Vagina (tissue), 2 donors: ENCODE measurements at regions not wholly inside any gene's neighbourhood (a gene's known extent, or its start where the extent isn't known, plus 50 kb on each side); places are given as distances from the start of the nearest gene placed in this dataset.

ENCODE experiments used
- DNase-seq, 2 donors: peaks; one replicate each; pipeline ENCODE4 v3.0.0-alpha.2; 2017; ENCODE audit errors: extremely low spot score in 2 of 2
- H3K27ac ChIP-seq: fragments of 200-600 bp; sonication (generic); one replicate; pipeline ENCODE4 v1.5.1; 2019
- H3K27me3 ChIP-seq: fragments of 200-600 bp; sonication (generic); one replicate; pipeline ENCODE4 v1.5.1; 2019
- H3K36me3 ChIP-seq, 2 donors: fragments of 200-600 bp; sonication (generic); one replicate each; pipeline ENCODE4 v1.5.1; 2017 to 2019
- H3K4me1 ChIP-seq: fragments of 200-600 bp; sonication (generic); one replicate; pipeline ENCODE4 v1.5.1; 2019
- H3K4me3 ChIP-seq, 2 donors: fragments of 200-600 bp; sonication (generic); 1 replicate in 1 of 2; 2 replicates in 1 of 2; pipeline ENCODE4 v1.5.1; 2016 to 2019
- H3K9me3 ChIP-seq: fragments of 200-600 bp; sonication (generic); one replicate; pipeline ENCODE4 v1.5.1; 2019
- POLR2A ChIP-seq, 2 donors: fragments of 450-650 bp; IDR thresholded peaks; one replicate each; pipeline ENCODE4 v1.6.1; 2017; ENCODE audit warnings: antibody characterized with exemption in 2 of 2, mild to moderate bottlenecking in 2 of 2, moderate library complexity in 2 of 2
- POLR2AphosphoS5 ChIP-seq, 2 donors: sonication (generic); formaldehyde crosslinking; IDR thresholded peaks; one replicate each; pipeline ENCODE4 v1.9.0; 2017; ENCODE audit warnings: antibody characterized with exemption in 2 of 2, mild to moderate bottlenecking in 2 of 2, low read depth in 1 of 2; ENCODE audit not compliant: insufficient read depth in 1 of 2
- intact Hi-C: fragments of 100-400 bp; cut with DNase I; formaldehyde crosslinking; loops from one replicate; pipeline ENCODE4 v1.15.1; 2023
- TF ChIP-seq, protein P1 (sequence below), 3 experiments: fragments of 450-650 bp in 2 of 3; fragments of 200-600 bp in 1 of 3; sonication (generic) in 1 of 3; IDR thresholded peaks; one replicate each; pipeline ENCODE4 v1.5.1; 2017 to 2019; ENCODE audit warnings: antibody characterized with exemption in 3 of 3, mild to moderate bottlenecking in 2 of 3, moderate library complexity in 2 of 3

DNA sequence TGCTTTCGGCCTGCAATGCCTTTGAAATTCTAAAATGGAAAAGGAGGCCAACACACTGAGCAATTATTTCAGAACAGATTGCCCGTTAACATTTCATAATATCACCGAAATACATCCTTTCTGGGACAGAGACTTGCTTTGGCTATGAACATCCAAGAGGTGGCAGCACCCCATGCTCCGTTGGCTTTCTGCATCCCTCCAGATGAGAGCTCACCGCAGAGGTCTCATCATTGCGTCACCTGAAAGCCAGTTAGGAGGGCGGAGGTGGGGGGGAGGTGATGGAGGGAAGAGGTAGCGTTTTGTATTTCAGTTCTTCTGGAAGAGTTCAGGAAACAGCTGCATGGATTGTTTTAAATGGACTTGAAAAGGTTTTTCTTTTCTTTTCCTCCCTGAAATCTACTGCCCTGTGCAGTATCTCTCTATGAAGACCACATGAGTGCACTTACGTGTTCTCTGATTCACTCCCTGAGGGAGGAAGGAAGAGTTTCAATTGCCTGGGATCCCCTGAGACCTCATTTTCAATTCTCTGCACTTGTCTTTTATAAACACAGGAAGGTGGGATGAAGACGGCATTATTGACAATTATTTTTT is 166.8 kb upstream of the PGRMC2 start:
- Histone ChIP-seq H3K36me3 (no peaks in the 10 kb centered on the region), H3K4me1 (peaks cover 10% of the 10 kb centered on the region), H3K4me3 (no peak overlapping the region), H3K27ac (peak overlapping the region; percentile 9), H3K27me3 (no peaks in the 10 kb centered on the region), H3K9me3 (no peaks in the 10 kb centered on the region)
- TF ChIP-seq POLR2AphosphoS5 (IDR thresholded peaks at IDR 0.05; ENCODE audit: insufficient read depth in 1 of 2, low read depth in 1 of 2) (peak; percentile 26 to 75), POLR2A (IDR thresholded peaks at IDR 0.05) (no peak)
- TF ChIP-seq, protein P1, sequence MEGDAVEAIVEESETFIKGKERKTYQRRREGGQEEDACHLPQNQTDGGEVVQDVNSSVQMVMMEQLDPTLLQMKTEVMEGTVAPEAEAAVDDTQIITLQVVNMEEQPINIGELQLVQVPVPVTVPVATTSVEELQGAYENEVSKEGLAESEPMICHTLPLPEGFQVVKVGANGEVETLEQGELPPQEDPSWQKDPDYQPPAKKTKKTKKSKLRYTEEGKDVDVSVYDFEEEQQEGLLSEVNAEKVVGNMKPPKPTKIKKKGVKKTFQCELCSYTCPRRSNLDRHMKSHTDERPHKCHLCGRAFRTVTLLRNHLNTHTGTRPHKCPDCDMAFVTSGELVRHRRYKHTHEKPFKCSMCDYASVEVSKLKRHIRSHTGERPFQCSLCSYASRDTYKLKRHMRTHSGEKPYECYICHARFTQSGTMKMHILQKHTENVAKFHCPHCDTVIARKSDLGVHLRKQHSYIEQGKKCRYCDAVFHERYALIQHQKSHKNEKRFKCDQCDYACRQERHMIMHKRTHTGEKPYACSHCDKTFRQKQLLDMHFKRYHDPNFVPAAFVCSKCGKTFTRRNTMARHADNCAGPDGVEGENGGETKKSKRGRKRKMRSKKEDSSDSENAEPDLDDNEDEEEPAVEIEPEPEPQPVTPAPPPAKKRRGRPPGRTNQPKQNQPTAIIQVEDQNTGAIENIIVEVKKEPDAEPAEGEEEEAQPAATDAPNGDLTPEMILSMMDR (IDR thresholded peaks at IDR 0.05) = peak; percentile 45 to 67 (median 58)
- peak in 1 of 2 donors; percentile 96 for DNase-seq
- intact Hi-C loops = loop anchor here (10.0 kb wide), 2 partner anchors 380 to 410 kb away; no protein-coding TSS in a partner anchor

DNA sequence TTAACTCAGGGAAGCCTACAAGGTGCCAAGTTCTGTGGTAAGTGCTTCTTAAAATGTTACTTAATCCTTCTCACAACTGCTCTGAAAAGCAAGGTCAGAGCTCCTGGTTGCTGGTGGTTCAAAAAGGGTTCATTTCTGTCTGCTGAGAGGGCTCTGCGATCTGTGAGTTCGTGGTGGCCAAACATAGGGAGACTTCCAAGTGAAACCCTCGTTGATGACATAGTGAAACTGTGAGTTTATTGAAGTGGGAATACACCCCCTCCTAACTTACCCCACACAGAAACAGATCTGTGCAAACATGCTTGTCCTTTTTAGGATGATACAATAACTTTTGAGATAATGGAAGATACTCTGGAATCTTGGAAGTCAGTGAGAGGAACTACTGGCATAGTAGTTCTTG is 164.8 kb upstream of the PGRMC2 start:
- Histone ChIP-seq H3K4me1 (peaks cover 10% of the 10 kb centered on the region), H3K27ac (no peak overlapping the region)
- DNase-seq = no peak

DNA sequence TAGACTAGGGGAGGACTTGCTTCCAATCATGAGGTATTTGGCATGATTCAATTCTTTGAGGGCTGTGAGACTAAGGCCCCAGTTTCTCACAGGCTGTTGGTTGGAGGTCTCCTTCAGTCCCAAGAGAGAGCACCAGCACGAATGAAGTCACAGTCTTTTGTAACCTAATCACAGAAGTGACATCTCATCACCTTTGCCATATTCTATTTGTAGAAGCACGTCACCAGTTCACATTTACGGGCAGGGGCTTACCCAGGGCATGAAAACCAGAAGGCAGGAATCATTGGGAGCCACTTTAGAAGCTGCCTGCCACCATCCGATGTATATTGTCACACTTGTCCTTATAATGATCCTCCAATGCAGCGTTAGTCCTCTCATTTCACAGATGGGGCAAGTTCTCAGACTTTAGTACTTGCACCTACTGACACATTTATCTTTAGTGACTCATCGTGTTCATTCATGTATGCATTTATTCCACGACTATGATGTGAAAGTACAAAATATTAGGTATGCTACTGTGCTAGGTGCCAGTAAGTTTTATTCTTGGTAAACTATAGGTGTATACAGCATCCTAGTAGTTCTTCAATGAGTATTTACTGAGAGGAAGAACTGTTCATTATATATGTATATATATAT is 163.8 kb upstream of the PGRMC2 start:
- no peaks in the 10 kb centered on the region for H3K9me3 ChIP-seq
- no peak overlapping the region for H3K27ac ChIP-seq
- intact Hi-C loops = loop anchor here (10.0 kb wide), 2 partner anchors 383 to 413 kb away; no protein-coding TSS in a partner anchor
- TF ChIP-seq POLR2AphosphoS5 (IDR thresholded peaks at IDR 0.05; ENCODE audit: insufficient read depth in 1 of 2, low read depth in 1 of 2) (no peak), POLR2A (IDR thresholded peaks at IDR 0.05) (no peak)
- TF ChIP-seq, protein P1 (IDR thresholded peaks at IDR 0.05) = no peak
- no peak for DNase-seq
- no peak overlapping the region for H3K4me3 ChIP-seq
- no peaks in the 10 kb centered on the region for H3K36me3 ChIP-seq
- no peaks in the 10 kb centered on the region for H3K27me3 ChIP-seq
- H3K4me1 ChIP-seq = peaks cover 10% of the 10 kb centered on the region

More for the DNA sequence above, 164.8 kb upstream of the PGRMC2 start:
- H3K4me3 ChIP-seq = no peak overlapping the region
- intact Hi-C loops = loop anchor here (10.0 kb wide), 2 partner anchors 382 to 412 kb away; no protein-coding TSS in a partner anchor
- H3K27me3 ChIP-seq = no peaks in the 10 kb centered on the region
- no peaks in the 10 kb centered on the region for H3K9me3 ChIP-seq
- H3K36me3 ChIP-seq = no peaks in the 10 kb centered on the region
- TF ChIP-seq POLR2AphosphoS5 (IDR thresholded peaks at IDR 0.05; ENCODE audit: insufficient read depth in 1 of 2, low read depth in 1 of 2) = no peak
- TF ChIP-seq POLR2A (IDR thresholded peaks at IDR 0.05) = no peak
- TF ChIP-seq, protein P1 (IDR thresholded peaks at IDR 0.05) = no peak

DNA sequence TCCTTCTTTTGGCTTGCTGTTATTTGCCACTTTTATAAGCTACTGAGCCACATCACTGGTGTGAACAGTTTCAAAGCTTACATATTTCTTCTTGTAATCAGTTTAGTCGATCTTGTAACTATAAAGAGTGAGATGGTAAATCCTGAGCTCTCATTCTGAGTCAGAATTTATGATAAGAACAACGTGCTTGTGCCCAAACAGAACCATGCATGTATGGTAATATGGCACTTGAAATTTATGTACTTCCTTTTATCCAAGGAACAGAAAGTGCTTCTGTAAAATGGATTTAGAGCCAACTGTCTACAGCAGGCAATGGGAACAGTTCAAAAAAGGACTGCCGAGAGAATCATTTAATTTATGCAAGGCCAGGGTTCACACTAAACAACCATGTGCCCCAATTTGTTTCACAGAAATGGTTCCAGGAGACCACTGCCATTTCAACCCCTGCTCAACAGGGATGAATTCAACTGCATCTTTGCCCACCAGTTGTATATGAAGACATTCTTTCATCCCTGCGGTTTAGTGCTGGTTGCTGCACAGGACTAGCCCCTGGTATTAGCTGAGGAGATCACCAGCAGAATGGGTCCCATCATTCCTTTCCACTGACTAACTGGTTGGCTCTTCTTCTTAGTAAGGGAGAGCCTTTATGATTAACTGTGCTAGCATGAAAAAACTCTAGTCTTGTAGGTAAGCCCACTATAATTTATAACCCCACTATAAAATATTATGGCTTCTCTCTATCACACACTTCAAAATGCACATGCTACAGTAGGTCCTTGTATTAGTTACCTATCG is 162.9 kb upstream of the PGRMC2 start:
- no peak overlapping the region for H3K4me3 ChIP-seq
- intact Hi-C loops = loop anchor here (10.0 kb wide), 2 partner anchors 384 to 414 kb away; no protein-coding TSS in a partner anchor
- no peak overlapping the region for H3K27ac ChIP-seq
- H3K4me1 ChIP-seq = peaks cover 10% of the 10 kb centered on the region
- no peaks in the 10 kb centered on the region for H3K9me3 ChIP-seq
- DNase-seq = no peak
- H3K36me3 ChIP-seq = no peaks in the 10 kb centered on the region
- TF ChIP-seq POLR2AphosphoS5 (IDR thresholded peaks at IDR 0.05; ENCODE audit: insufficient read depth in 1 of 2, low read depth in 1 of 2) (peak in 1 of 2 donors; percentile 58), POLR2A (IDR thresholded peaks at IDR 0.05) (no peak)
- no peaks in the 10 kb centered on the region for H3K27me3 ChIP-seq

DNA sequence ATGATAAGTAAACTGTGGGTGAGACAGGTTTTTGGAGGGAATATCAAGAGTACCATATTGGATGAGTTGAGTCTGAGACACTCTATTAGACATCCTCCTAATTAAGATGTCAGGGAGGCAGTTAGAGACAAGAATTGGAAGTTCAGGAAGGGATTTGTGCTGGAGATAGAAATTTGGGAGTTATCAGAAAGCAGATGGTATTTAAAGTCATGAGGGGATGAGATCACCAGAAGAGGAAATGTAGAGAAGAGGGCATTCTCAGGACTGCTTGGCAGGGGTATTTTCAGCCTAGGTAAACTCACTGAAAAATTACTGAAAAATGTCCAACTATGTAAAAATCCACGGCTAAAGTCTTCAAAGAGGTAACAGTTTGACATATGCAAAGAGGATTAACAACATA is 161.6 kb upstream of the PGRMC2 start:
- no peak for DNase-seq
- intact Hi-C loops = no loop called here
- Histone ChIP-seq H3K36me3 (no peaks in the 10 kb centered on the region), H3K4me1 (peaks cover 10% of the 10 kb centered on the region), H3K27ac (no peak overlapping the region), H3K4me3 (no peak overlapping the region), H3K9me3 (peaks cover 4% of the 10 kb centered on the region), H3K27me3 (no peaks in the 10 kb centered on the region)
- TF ChIP-seq POLR2AphosphoS5 (IDR thresholded peaks at IDR 0.05; ENCODE audit: insufficient read depth in 1 of 2, low read depth in 1 of 2) (no peak), POLR2A (IDR thresholded peaks at IDR 0.05) (no peak)
- TF ChIP-seq, protein P1 (IDR thresholded peaks at IDR 0.05) = no peak
